Frontal cortex (tissue), 3 donors: ENCODE measurements at regions not wholly inside any gene's neighbourhood (a gene's known extent, or its start where the extent isn't known, plus 50 kb on each side); places are given as distances from the start of the nearest gene placed in this dataset.
A peak's percentile ranks its signal among the peaks of the same experiment; 100 is the strongest.
"Not testable (repeated sequence)": the region's sequence is repeated elsewhere in the genome, so short reads cannot be mapped to it uniquely, and the experiment has no call there.

ENCODE experiments used
- DNase-seq, 2 donors: peaks; one replicate each; pipeline ENCODE4 v3.0.0; 2012; ENCODE audit warnings: low spot score in 2 of 2
- FAIRE-seq: peaks from 2 replicates; lab custom pipeline; 2012; peaks lifted over from hg19 to GRCh38; lab: Jason Lieb, UNC
- donor health status: control.
- donor health status: control.
- donor health status: control.

DNA sequence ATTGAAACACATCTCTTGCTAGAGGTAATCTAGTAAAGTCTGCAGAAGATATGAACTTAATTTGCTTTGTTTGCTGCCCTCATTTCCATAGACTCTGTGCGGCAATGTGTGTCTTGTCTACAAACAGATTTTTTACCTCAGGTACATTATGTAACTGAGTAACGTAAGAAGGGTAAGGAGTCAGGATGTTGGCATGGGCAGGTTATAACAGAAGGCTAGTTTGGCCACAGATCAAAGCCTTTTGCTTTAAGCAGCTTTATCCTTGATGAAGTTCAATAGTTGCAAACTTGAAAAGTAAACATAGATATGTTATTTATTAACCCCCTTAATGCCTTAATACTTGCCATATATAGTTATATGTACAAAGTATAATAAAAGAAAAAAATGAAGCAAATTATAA lies 391.6 kb upstream of the FKBP1C start:
- FAIRE-seq (no peak), DNase-seq (no peak)

DNA sequence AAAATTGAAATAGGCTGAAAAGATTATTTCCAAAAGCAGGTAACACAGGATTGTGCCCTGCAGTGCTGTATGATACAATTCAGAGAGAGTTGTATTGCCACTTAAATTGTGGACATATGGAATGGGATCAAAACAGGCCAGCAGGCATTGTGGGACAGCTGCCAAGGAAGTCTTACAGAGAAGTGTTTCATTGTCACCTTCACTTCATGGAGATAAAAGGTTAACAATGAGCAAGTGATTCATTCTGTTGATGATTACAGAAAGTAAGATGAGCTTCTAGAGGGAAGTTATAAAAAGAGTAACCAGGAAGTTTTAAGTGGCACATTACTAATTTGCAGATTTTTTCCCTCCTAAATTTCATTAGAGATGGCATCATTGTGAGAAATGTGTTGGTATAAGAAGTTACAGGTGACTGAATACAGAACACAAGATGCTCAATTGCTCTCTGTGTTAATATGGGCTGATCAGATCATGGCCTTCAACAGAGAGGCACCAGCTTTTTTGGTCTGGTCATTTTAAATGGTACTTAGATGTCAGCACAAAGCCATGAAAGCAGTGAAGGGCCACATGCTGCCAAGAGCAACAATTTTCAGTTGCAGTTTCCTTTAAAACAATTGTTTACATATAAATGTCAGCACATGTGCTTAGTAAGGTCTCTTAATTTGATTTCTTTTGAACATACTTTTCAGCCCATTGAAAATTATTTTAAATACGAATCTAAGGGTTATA lies 402.5 kb upstream of the FKBP1C start:
- DNase-seq (no peak), FAIRE-seq (no peak)

DNA sequence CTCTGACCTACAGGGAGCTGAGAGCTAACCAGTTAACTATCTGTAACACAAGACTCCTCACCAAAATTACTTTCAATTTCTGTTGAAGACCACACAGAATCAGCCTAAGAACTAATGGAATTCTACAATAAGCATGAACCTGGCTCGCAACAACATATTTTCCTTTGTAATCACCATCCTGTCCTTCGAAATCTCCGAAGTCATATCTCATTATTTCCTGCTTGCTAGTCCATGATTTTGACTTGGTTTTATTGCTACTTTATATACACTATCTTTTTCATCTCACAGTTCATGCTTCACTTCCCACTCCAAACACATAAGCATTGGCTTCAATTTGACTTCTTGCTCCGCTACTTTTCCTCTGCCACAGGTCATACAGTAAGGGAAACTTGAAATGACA lies 405.8 kb upstream of the FKBP1C start:
- FAIRE-seq, result no peak
- no peak for DNase-seq

DNA sequence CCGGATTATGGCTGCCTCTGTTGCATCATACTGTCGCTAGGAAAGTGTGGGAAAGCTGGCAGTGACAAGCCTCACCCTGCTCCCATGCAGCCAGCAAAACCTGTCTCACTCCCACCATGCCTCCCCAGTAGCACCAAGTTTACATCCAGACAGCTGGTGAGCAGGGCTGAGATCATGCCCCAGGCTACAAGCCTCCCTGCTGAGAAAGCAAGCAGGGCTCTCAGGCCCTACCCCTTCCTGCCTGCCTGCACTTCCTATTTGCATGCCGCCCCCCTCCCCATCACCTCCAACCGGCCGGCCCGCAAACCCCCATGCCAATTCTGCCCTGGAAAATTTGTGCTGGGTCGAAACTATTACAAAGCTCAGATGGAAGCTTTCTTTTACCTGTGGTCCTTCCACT lies 408.2 kb upstream of the FKBP1C start:
- DNase-seq (no peak), FAIRE-seq (no peak)

DNA sequence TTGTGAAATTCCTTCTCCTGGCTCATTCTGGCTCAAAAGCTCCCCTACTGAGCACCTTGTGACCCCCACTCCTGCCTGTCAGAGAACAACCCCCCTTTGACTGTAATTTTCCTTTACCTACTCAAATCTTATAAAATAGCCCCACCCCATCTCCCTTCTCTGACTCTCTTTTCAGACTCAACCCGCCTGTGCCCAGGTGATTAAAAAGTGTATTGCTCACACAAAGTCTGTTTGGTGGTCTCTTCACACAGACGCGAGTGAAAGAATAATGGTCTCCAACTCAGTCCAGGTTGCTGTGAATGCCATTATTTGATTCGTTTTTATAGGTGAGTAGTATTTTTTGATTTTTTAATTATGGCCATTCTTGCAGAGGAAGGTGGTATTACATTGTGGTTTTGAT lies 414.1 kb upstream of the FKBP1C start:
- DNase-seq (no peak), FAIRE-seq (no peak)

DNA sequence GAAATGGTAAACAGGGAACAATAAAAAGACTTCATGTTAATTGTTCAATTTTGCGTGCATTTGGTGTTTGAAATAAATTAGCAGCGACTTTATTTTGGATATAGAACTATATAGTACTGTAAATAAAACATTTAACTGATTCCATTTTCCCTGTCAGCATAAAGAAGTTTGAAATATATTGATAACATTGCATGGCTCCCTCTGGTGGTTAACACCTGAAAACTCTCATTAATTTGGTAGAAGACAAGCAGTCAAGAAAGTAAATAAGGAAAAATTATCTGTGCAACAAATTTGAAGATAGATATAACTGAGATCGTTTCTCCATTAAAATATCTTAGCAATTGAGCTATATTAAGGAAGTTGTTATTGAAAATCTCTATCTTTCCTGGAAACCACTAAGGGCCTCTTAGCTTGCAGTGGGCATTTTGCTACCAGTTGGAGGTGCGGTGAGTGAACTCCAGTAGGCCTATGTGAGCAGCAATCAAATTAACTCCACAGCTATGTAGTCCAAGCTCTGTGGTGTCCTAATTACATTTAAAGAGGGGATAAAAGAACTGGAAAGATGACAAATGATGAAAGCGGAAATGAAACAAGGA lies 435.7 kb upstream of the FKBP1C start:
- DNase-seq (peak in 1 of 2 donors; percentile 7), FAIRE-seq (peak; percentile 86)

DNA sequence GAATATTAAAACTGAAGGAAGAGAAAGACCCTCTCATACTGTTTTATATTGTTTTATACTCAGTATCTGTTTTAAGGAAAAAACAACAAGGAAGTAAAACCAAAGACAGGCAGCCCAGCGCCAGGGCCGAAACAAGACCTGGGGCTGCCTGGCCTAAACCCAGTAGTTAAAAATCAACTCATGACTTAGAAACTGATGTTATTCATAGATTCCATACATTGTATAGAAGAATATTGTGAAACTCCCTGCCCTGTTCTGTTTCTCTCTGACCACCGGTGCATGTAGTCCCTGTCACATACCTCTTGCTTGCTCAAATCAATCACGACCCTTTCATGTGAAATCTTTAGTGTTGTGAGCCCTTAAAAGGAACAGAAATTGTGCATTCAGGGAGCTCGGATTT lies 445.1 kb upstream of the FKBP1C start:
- not testable (repeated sequence) for DNase-seq, FAIRE-seq

DNA sequence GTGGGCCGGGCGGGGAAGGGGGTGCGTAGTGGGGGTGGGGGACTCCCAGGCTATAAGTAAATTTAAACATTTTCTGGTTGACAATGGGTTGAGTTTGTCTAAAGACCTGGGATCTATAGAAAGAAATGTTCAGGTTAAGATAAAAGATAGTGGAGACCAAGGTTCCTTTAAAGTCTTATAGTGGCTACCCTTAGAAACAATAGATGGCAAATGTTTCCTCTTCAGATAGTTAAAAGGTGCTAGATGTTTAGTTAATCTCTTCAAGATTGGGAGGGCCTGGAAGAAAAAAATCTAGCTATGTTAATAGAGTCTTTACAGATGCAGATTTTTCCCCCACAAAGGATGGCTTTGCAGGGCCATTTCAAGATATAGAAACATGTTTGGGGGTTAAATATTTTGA lies 446.4 kb upstream of the FKBP1C start:
- DNase-seq (no peak), FAIRE-seq (no peak)

DNA sequence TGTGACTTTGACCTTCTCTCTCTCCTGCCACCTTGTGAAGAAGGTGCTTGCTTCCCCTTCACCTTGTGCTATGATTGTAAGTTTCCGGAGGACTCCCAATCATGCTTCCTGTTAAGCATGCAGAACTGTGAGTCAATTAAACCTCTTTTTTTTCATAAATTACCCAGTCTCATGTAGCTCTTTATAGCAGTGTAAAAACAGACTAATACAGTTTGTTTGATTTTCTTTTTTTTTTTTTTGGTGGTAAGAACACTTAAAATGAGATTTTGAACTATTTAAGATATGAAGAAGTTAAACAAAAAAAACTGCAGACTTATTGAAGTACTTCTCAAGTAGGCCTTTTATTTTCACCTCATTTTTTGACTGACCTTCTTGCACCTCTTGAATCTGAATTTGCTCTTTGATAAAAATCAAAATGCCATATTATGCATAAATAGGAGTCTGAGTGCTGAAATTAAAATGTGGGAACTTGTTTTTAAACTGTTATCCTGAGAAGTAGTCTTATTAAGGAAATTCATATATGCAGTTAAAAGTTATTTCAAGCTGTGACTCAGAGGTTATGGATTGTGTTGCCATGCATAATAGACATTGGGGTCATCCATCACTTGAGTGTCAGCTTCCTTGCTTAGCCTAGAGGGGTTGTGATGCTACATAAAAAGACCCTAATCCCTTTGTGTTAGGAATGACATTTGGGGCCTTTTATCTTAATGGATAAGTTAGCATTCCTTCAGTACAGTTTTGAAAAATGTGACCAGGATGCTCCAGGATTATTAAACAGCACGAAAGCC lies 447.9 kb upstream of the FKBP1C start:
- FAIRE-seq, result no peak
- no peak for DNase-seq

DNA sequence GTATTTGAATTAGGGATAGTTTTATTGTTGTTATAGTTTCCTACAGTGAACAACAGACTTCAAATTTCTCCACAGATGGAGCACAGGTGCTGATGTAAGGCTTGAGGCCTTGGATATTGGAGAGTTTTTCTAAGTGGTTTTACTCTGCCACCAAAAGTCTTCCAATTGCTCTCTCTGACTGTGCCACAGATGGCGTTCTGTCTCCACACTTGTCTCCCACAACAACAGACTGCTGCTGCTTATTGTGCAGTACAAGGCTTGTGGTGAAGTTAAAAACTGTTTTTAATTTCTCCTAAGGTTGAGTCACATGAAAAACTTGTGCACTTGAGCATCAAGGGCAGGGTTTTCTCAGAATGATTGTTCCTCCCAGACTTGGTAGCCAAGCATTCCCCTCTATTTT lies 460.9 kb upstream of the KHDRBS2 start:
- FAIRE-seq (no peak), DNase-seq (peak in 1 of 2 donors; percentile 1)

DNA sequence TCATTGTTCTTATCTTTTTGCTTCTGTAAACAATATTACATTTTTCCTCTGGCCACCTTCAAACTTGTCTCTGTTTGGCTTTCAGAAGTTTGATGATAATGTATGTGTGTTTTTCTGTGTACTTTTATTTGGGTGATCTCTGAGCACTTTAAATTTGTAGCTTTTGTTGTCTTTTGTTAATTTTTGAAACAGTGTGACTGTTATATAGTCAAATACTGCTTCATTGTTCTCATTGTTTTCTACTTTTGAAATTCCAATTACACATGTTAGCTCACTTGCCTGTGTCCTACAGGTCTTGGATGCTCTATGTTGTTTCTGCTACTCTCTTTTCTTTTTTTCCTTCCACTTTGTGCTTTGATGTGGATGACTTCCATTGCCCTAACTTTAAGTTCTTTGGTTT lies 460.1 kb upstream of the KHDRBS2 start:
- FAIRE-seq (no peak), DNase-seq (no peak)

DNA sequence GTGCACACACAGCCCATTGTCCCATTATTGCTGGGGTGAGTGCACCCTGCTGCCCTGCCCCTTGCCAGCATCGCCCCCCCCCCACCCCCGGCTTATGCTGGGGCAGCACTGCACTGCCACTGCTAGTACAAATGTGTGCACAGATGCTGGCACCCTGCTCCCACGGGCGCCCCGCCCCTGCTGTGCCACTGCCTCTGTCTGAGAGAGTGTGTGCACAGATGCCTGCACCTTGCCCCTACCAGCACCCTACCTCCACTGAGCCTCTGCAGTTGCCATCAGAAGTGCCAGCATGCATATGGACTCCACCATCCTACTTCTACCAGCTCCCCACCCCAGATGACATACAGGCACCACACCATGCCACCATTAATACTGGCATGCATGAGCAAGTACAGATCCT lies 454.6 kb upstream of the KHDRBS2 start:
- FAIRE-seq (no peak), DNase-seq (no peak)

DNA sequence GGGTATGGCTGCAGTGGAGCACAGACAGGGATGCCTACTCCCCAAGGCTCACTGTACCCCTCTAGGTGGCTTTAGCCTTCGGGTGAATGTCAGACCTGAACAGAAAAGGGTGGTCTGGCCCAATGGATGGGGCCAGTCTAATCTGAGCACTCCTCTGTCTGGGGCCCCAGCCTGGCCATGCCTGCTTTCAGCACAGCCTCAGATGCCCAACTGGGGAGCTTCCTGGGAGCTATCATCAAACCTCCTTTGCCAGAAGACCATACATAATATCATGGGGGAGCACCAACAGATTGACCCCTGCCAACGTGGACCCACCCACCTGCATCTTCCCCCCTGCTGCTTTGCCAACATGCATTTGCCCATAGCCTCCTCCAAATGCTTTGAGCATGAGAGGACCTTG lies 454.1 kb upstream of the KHDRBS2 start:
- FAIRE-seq (no peak), DNase-seq (no peak)

DNA sequence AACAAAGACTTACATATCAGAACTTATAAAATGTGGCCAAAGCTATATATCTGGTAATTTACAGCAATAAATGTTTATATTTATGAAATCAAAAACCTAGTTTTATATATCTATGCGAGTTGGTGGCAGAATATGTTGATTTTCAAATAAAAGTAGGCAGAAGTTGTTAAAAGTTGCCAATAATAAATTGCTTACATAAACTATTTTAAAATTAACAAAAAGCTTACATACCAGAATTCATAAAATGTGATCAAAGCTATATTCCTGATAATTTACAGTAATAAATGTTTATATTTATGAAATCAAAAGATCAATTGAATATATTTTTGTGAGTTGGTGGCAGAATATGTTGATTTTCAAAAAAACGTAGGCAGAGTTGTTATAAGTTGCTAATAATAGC lies 451.8 kb upstream of the KHDRBS2 start:
- DNase-seq (no peak), FAIRE-seq (peak; percentile 36)

DNA sequence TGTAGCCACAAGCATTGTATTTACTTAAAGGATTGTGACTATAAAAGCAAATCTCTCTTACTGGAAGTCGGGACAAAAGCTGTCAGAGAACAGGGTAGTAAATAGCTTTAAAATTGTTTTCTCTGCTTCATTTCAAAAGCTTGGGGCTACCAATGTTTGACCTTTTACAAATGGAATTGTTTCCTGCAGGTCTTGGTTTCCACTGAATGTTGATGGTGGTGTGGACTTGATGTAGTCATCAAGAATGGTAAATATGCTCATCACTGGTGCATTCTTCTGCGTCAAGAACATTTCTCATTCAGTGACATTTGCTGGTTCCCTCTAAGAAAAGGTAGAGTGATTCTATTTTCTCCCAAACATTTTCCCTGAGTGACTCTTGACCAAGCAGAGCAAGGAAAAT lies 435.4 kb upstream of the KHDRBS2 start:
- DNase-seq, result no peak
- FAIRE-seq, result no peak

DNA sequence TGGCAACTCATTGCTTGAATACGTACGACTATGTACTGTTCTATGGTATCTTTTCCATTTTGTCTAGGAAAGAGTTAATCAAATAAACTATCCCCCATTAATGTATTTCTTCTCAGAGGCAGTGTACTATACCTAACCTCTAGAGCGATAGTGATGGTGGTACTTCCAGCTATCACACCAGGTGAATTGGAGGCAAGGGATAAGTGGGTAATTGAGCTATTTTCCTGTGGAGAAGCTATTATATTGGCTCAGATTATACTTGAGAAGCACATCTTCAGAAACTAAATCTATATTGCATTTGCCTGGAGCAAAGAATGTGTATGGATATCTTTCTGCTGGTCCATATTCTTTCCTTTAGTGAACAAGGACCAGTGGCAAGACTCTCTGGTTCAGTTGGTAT lies 430.7 kb upstream of the KHDRBS2 start:
- FAIRE-seq, result no peak
- DNase-seq, result no peak

DNA sequence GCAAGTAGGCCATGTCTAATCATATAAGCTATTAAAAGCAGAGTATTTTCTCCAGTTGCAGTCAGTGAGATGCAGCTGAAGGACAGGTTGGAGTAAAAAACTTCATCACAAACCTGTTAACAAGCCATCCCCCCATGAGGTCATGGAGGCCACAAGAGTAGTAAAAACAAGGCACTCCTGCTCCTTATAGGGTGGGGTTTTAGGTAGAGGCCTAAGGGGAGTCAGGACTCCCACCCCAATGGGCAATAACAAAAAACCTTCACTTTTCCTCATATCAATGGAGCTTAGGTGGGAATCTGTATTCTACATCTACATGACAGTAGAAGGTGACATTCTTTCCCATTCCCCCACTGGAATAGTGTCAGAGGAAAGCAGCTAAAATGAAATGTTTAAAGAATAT lies 428.1 kb upstream of the KHDRBS2 start:
- DNase-seq, result no peak
- FAIRE-seq, result no peak

DNA sequence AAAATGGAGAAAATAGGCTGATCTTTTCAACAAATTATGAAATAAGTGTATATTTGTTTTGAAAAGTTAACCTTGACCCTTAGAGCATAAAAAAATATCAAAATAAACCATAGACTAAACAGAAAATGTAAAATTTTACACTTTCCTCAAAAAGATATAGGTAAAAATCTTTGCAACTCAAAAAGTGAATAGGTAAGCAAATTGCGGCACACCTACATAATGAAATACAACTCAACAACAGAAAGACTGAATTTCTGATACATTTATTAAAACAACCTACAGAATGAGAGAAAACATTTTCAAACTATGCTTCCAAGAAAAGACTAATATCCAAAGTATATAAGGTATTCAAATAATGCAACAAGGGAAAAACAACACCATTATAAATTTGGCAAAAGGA lies 425.7 kb upstream of the KHDRBS2 start:
- no peak for DNase-seq
- FAIRE-seq, result no peak

DNA sequence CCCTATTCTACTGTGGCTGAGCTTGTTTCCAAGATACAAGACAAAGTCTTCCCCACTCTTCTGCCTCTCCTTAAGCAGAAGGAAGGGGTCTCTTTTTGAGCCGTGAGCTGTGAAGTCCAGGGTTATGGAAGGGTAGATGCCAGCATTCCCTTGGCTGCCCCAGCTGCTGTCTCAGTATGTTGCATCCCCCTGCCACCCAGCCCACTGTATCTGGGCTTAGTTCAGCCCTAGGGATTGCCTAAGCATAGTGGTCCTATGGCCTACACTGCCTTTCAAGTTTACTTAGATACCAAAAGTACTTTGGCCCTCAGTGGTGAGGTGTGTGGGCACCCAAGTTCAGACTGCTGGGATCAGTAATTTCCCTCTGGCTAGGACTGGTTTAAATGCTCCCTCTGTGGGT lies 421.9 kb upstream of the KHDRBS2 start:
- DNase-seq (no peak), FAIRE-seq (no peak)

DNA sequence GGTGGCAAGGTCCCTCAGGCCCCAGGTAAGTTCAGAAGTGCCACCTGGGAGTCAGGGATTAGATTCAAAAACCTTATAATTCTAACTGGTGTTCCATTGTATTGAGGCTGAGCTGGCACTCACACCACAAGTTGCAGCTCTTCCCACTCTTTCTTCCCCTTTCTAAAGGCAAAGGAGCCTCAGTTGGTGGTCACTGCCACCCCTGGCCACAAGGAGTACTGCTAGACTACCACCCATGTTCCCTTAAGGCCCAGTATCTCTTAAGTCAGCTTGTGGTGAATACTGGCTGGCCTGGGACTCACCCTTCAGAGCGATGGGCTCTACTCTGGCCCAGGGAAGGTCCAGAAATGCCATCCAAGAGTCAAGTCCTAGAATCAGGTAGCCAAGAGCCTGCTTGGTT lies 421.1 kb upstream of the KHDRBS2 start:
- no peak for DNase-seq
- no peak for FAIRE-seq

DNA sequence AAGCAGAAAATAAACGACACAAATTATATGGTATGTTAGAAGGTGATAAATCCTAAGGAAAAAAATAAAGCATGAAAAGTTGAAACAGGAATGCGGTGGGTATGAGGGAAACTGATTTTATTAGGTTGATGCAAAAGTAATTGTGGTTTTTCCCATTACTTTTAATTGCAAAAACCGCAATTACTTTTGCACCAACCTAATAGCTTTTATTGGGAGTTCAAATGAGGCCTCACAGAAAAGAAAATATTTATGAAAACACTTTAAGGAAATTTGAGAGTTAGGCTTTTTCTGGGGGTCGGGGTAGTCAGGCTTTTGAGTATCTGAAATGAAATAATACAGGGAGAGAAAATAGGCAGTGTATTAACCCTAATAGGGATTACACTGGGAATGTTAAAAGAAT lies 397.0 kb upstream of the KHDRBS2 start:
- DNase-seq (no peak), FAIRE-seq (no peak)
